ENCODE measurements at regions not wholly inside any gene's neighbourhood (a gene's known extent, or its start where the extent isn't known, plus 50 kb on each side); places are given as distances from the start of the nearest gene placed in this dataset.

GRCh38 chr6:8200255-8200654 is 97.9 kb upstream of the EEF1E1 start:
- TF ChIP-seq CTCF (conservative IDR thresholded peaks at IDR 0.05; ENCODE audit: low read depth in 2 of 2) (no peak), EZH2 (IDR thresholded peaks at IDR 0.05; ENCODE audit: low read depth, unreplicated experiment) (no peak), NANOG (IDR thresholded peaks at IDR 0.05; ENCODE audit: borderline replicate concordance) (no peak), POLR2AphosphoS5 (IDR thresholded peaks at IDR 0.05; ENCODE audit: low read depth) (no peak), ZNF114 (CRISPR knock-in tag; IDR thresholded peaks at IDR 0.05) (no peak), EZH2phosphoT487 (IDR thresholded peaks at IDR 0.05; ENCODE audit: unreplicated experiment) (no peak), REST (IDR thresholded peaks at IDR 0.05; ENCODE audit: unreplicated experiment) (no peak), CREB1 (CRISPR knock-in tag; IDR thresholded peaks at IDR 0.05; ENCODE audit: low read depth) (no peak), ZNF462 (CRISPR knock-in tag; IDR thresholded peaks at IDR 0.05) (no peak), JUNB (IDR thresholded peaks at IDR 0.05; ENCODE audit: unreplicated experiment) (no peak), ZNF331 (CRISPR knock-in tag; IDR thresholded peaks at IDR 0.05; ENCODE audit: low read depth) (no peak)
- TF ChIP-seq, protein P1, sequence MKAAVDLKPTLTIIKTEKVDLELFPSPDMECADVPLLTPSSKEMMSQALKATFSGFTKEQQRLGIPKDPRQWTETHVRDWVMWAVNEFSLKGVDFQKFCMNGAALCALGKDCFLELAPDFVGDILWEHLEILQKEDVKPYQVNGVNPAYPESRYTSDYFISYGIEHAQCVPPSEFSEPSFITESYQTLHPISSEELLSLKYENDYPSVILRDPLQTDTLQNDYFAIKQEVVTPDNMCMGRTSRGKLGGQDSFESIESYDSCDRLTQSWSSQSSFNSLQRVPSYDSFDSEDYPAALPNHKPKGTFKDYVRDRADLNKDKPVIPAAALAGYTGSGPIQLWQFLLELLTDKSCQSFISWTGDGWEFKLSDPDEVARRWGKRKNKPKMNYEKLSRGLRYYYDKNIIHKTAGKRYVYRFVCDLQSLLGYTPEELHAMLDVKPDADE (IDR thresholded peaks at IDR 0.05), result no peak

All from GM23338 (cell line).